Muscle of arm (tissue), 1 donor: ENCODE measurements at regions not wholly inside any gene's neighbourhood (a gene's known extent, or its start where the extent isn't known, plus 50 kb on each side); places are given as distances from the start of the nearest gene placed in this dataset.
"Not testable (repeated sequence)": the region's sequence is repeated elsewhere in the genome, so short reads cannot be mapped to it uniquely, and the experiment has no call there.

Experiments used
- DNase-seq: peaks from one replicate; pipeline ENCODE4 v3.0.0-alpha.2; 2013

GRCh38 chr11:33463059-33463458, 205.9 kb downstream of the HIPK3 start:
- no peak for DNase-seq

GRCh38 chr11:33461369-33462125, 204.4 kb downstream of the HIPK3 start:
- no peak for DNase-seq

GRCh38 chr11:33457948-33458347, 200.8 kb downstream of the HIPK3 start:
- no peak for DNase-seq

- DNase-seq, result no peak
These were observed 198.8 kb downstream of the HIPK3 start for GRCh38 chr11:33455867-33456463.

- DNase-seq, result no peak
These were observed 197.1 kb downstream of the HIPK3 start for GRCh38 chr11:33454264-33454663.

- DNase-seq, result peak; percentile 25
These were observed 195.8 kb downstream of the HIPK3 start for GRCh38 chr11:33452836-33453624.

- DNase-seq, result no peak
These were observed 194.2 kb downstream of the HIPK3 start for GRCh38 chr11:33451364-33451763.

- no peak for DNase-seq
These were observed 192.6 kb downstream of the HIPK3 start for GRCh38 chr11:33449798-33450197.

GRCh38 chr11:33448461-33449130, 191.4 kb downstream of the HIPK3 start:
- DNase-seq, result no peak

GRCh38 chr11:33445761-33446161, 188.6 kb downstream of the HIPK3 start:
- no peak for DNase-seq

GRCh38 chr11:33444835-33445594, 187.8 kb downstream of the HIPK3 start:
- peak; percentile 19 for DNase-seq

- DNase-seq, result no peak
These were observed 186.5 kb downstream of the HIPK3 start for GRCh38 chr11:33443684-33444083.

- no peak for DNase-seq
These were observed 181.1 kb downstream of the HIPK3 start for GRCh38 chr11:33438301-33438700.

- DNase-seq, result no peak
These were observed 180.3 kb downstream of the HIPK3 start for GRCh38 chr11:33437529-33437928.

- DNase-seq, result no peak
These were observed 178.0 kb downstream of the HIPK3 start for GRCh38 chr11:33435216-33435615.

- DNase-seq, result no peak
These were observed 177.1 kb downstream of the HIPK3 start for GRCh38 chr11:33434294-33434693.

- DNase-seq, result not testable (repeated sequence)
These were observed 171.3 kb downstream of the HIPK3 start for GRCh38 chr11:33428435-33428834.

- DNase-seq, result no peak
These were observed 163.9 kb downstream of the HIPK3 start for GRCh38 chr11:33420959-33421566.

GRCh38 chr11:33419924-33420323, 162.7 kb downstream of the HIPK3 start:
- no peak for DNase-seq

GRCh38 chr11:33417121-33417520, 159.9 kb downstream of the HIPK3 start:
- DNase-seq, result no peak

GRCh38 chr11:33413301-33413700, 156.1 kb downstream of the HIPK3 start:
- no peak for DNase-seq
